H1 (cell line): ENCODE measurements at regions not wholly inside any gene's neighbourhood (a gene's known extent, or its start where the extent isn't known, plus 50 kb on each side); places are given as distances from the start of the nearest gene placed in this dataset.

Experiments
- CTCF ChIA-PET: fragments of 300-600 bp; sonication (Branson Sonifier 250); formaldehyde crosslinking; loops from one replicate; lab custom pipeline; 2021; ENCODE audit not compliant: partially characterized antibody; lab: Charles Lee
- POLR2A ChIA-PET: fragments of 300-600 bp; sonication (Branson Sonifier 250); formaldehyde crosslinking; loops from one replicate; lab custom pipeline; 2021; ENCODE audit warnings: inconsistent platforms; ENCODE audit not compliant: partially characterized antibody; lab: Charles Lee
- DNase-seq, 2 experiments: peaks; one replicate each; pipeline versions ENCODE4 v3.0.0 to v3.0.0-alpha.2; 2010 to 2022; ENCODE audit warnings: low spot score in 2 of 2, low read depth in 1 of 2, mixed read lengths in 1 of 2
- FAIRE-seq: peaks from 2 replicates; lab custom pipeline; 2011; peaks lifted over from hg19 to GRCh38; lab: Jason Lieb, UNC
- H2AFZ ChIP-seq: 2 replicates; pipeline ENCODE4 v1.8.1; 2012; ENCODE audit warnings: low read length, inconsistent platforms
- H2AK5ac ChIP-seq: 2 replicates; pipeline ENCODE4 v1.6.1; 2013; ENCODE audit warnings: low read depth, low read length
- H2BK120ac ChIP-seq: replicated peaks from 2 replicates; pipeline ENCODE3; 2013; ENCODE audit warnings: low read depth, low read length, inconsistent platforms
- H2BK12ac ChIP-seq: 2 replicates; pipeline ENCODE4 v1.6.1; 2013; ENCODE audit warnings: low read depth, low read length
- H2BK15ac ChIP-seq: 2 replicates; pipeline ENCODE4 v1.6.1; 2013; ENCODE audit warnings: low read length
- H2BK20ac ChIP-seq: 2 replicates; pipeline ENCODE4 v1.6.1; 2013; ENCODE audit warnings: low read length
- H2BK5ac ChIP-seq: 2 replicates; pipeline ENCODE4 v1.6.1; 2013; ENCODE audit warnings: low read depth, low read length
- H3K14ac ChIP-seq: 2 replicates; pipeline ENCODE4 v1.6.1; 2013; ENCODE audit warnings: inconsistent platforms; ENCODE audit not compliant: insufficient read length
- H3K18ac ChIP-seq: 2 replicates; pipeline ENCODE4 v1.6.1; 2013; ENCODE audit warnings: low read length; ENCODE audit errors: extremely low read depth
- H3K23ac ChIP-seq: 2 replicates; pipeline ENCODE4 v1.6.1; 2013; ENCODE audit warnings: inconsistent platforms; ENCODE audit not compliant: insufficient read length
- H3K23me2 ChIP-seq: 2 replicates; pipeline ENCODE4 v1.6.1; 2013; ENCODE audit warnings: low read depth, low read length
- H3K27ac ChIP-seq: 2 replicates; pipeline ENCODE4 v1.6.1; 2011; ENCODE audit warnings: low read depth, low read length, inconsistent platforms
- H3K27me3 ChIP-seq, 4 experiments: replicated peaks in 1 of 4; 1 replicate in 1 of 4; 2 replicates in 3 of 4; pipeline versions ENCODE4 v1.6.1 to v1.8.1; 2011 to 2013; ENCODE audit warnings: low read length in 3 of 4, mild to moderate bottlenecking in 3 of 4, inconsistent platforms in 2 of 4, mixed read lengths in 2 of 4, moderate library complexity in 1 of 4; ENCODE audit not compliant: control insufficient read depth in 3 of 4, insufficient read depth in 3 of 4; ENCODE audit errors: extremely low read depth in 1 of 4
- H3K36me3 ChIP-seq, 4 experiments: 2 replicates each; pipeline versions ENCODE4 v1.6.1 to v1.8.1; 2011 to 2013; ENCODE audit warnings: mild to moderate bottlenecking in 4 of 4, low read length in 3 of 4, moderate library complexity in 2 of 4, control low read depth in 1 of 4, inconsistent platforms in 1 of 4; ENCODE audit not compliant: insufficient read depth in 4 of 4, control insufficient read depth in 2 of 4
- H3K4ac ChIP-seq: replicated peaks from 2 replicates; pipeline ENCODE3; 2013; ENCODE audit warnings: low read length, low read depth, mixed read lengths, inconsistent platforms; ENCODE audit not compliant: insufficient read length
- H3K4me1 ChIP-seq, 4 experiments: replicated peaks in 1 of 4; 1 replicate in 1 of 4; 2 replicates in 3 of 4; pipeline versions ENCODE4 v1.6.1 to v1.8.1; 2011 to 2013; ENCODE audit warnings: low read length in 3 of 4, inconsistent platforms in 2 of 4, mixed read lengths in 1 of 4; ENCODE audit not compliant: insufficient read depth in 4 of 4, control insufficient read depth in 3 of 4
- H3K4me2 ChIP-seq, 2 experiments: 2 replicates each; pipeline versions ENCODE4 v1.6.1 to v1.8.1; 2011 to 2013; ENCODE audit warnings: low read depth in 2 of 2, low read length in 2 of 2, control low read depth in 1 of 2, inconsistent platforms in 1 of 2, mild to moderate bottlenecking in 1 of 2; ENCODE audit not compliant: insufficient read depth in 1 of 2
- H3K4me3 ChIP-seq, 4 experiments: fragments of 200-600, 300-600 bp in 1 of 4; sonication (generic), shearing (Covaris generic), sonication (Bioruptor Twin) in 1 of 4; 2 replicates each; pipeline versions ENCODE4 v1.5.1 to v1.8.1; 2011 to 2016; ENCODE audit warnings: low read length in 4 of 4, low read depth in 3 of 4, control low read depth in 2 of 4, inconsistent platforms in 2 of 4, mild to moderate bottlenecking in 2 of 4, mixed read lengths in 1 of 4, moderate library complexity in 1 of 4; ENCODE audit not compliant: insufficient read depth in 2 of 4; ENCODE audit errors: extremely low read depth in 1 of 4
- H3K56ac ChIP-seq: replicated peaks from 2 replicates; pipeline ENCODE3; 2013; ENCODE audit warnings: low read depth, mild to moderate bottlenecking, mixed read lengths, low read length, inconsistent platforms; ENCODE audit not compliant: insufficient read length
- H3K79me1 ChIP-seq: 2 replicates; pipeline ENCODE4 v1.6.1; 2013; ENCODE audit warnings: low read depth, low read length, control low read depth
- H3K79me2 ChIP-seq, 2 experiments: 2 replicates each; pipeline versions ENCODE4 v1.6.1 to v1.8.1; 2012 to 2013; ENCODE audit warnings: low read length in 2 of 2, mild to moderate bottlenecking in 2 of 2, inconsistent platforms in 1 of 2; ENCODE audit not compliant: insufficient read depth in 2 of 2, control insufficient read depth in 1 of 2
- H3K9ac ChIP-seq, 4 experiments: replicated peaks in 1 of 4; 1 replicate in 1 of 4; 2 replicates in 3 of 4; pipeline versions ENCODE4 v1.6.1 to v1.8.1; 2011 to 2013; ENCODE audit warnings: low read depth in 3 of 4, low read length in 3 of 4, control low read depth in 2 of 4, mild to moderate bottlenecking in 2 of 4, moderate library complexity in 2 of 4, inconsistent platforms in 1 of 4; ENCODE audit errors: extremely low read depth in 1 of 4
- H3K9me3 ChIP-seq, 2 experiments: 2 replicates each; pipeline versions ENCODE4 v1.6.1 to v1.8.1; 2012 to 2013; ENCODE audit warnings: mild to moderate bottlenecking in 2 of 2, moderate library complexity in 2 of 2, control low read depth in 1 of 2, inconsistent platforms in 1 of 2, low read depth in 1 of 2, low read length in 1 of 2, mixed read lengths in 1 of 2; ENCODE audit not compliant: insufficient read depth in 2 of 2
- H4K20me1 ChIP-seq, 2 experiments: replicated peaks in 1 of 2; 2 replicates each; pipeline versions ENCODE3 to v1.8.1; 2011 to 2013; ENCODE audit warnings: inconsistent platforms in 2 of 2, low read length in 2 of 2, mild to moderate bottlenecking in 1 of 2; ENCODE audit not compliant: insufficient read depth in 2 of 2, control insufficient read depth in 1 of 2
- H4K5ac ChIP-seq: 2 replicates; pipeline ENCODE4 v1.6.1; 2013; ENCODE audit warnings: low read length, low read depth, mixed read lengths, inconsistent platforms; ENCODE audit not compliant: insufficient read length
- H4K8ac ChIP-seq: 2 replicates; pipeline ENCODE4 v1.8.0; 2013; ENCODE audit warnings: mild to moderate bottlenecking, moderate library complexity, low read length, inconsistent platforms; ENCODE audit not compliant: insufficient read depth; ENCODE audit errors: extremely low read depth
- H4K91ac ChIP-seq: replicated peaks from 2 replicates; pipeline ENCODE3; 2013; ENCODE audit warnings: low read length, mixed read lengths, inconsistent platforms; ENCODE audit not compliant: insufficient read length
- SAP30 ChIP-seq: fragments of 300-600 bp; sonication (generic); IDR thresholded peaks from 2 replicates; pipeline ENCODE4 v1.7.1; 2012; ENCODE audit warnings: low read length, moderate library complexity, mild to moderate bottlenecking, inconsistent platforms; ENCODE audit not compliant: insufficient read depth, insufficient replicate concordance
- WGBS, 2 experiments: shearing (Covaris generic) in 1 of 2; methylation state at CpG; one replicate each; pipeline versions ENCODE4 v1.1.6 to v1.1.7; 2013 to 2015; ENCODE audit warnings: low lambda C conversion rate in 2 of 2, mixed read lengths in 2 of 2, inconsistent platforms in 1 of 2, low coverage in 1 of 2, missing lambda C conversion rate in 1 of 2; ENCODE audit not compliant: insufficient replicate concordance in 2 of 2, insufficient coverage in 1 of 2, insufficient read length in 1 of 2; ENCODE audit errors: extremely low coverage in 1 of 2, missing lambda C conversion rate in 1 of 2; 5-methylcytosine and 5-hydroxymethylcytosine counted together

DNA sequence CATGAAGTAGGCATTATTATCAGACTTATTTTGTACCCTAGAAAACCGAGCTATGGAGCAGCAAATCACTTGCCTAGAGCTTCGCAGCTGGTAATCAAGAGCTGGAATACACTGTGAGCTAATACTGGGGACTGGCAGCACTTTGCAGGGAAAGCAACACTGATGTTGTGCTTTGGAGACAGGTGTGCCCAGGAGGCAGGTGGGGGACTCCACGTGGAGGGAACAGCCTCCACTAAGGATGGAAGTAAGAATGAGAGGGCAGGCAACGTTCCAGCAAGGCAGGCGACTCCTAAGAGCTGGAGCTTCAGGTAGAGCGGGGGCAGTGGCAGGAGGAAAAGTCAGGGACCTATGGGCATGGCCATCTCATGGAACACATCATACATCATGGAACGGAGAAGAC is 300.5 kb upstream of the IGF1R start:
- H4K8ac ChIP-seq: no peak overlapping the region
- TF ChIP-seq SAP30: no peak
- CTCF ChIA-PET: interaction anchor here (0.6 to 2.7 kb wide), 7 partner anchors 16 to 114 kb away, joined by 3 to 11 read pairs (median 4); no protein-coding TSS in a partner anchor
- H3K27me3 ChIP-seq: no peaks in the 10 kb centered on the region
- H4K91ac ChIP-seq: no peak overlapping the region
- H3K23ac ChIP-seq: no peak overlapping the region
- no peak overlapping the region for H2AK5ac ChIP-seq
- H3K36me3 ChIP-seq: no peaks in the 10 kb centered on the region
- WGBS, 2 experiments: 82% methylated on average over 7 of the region's 7 CpGs; no CpG with 5 or more reads in 1 of the 2 experiments
- no peak overlapping the region for H3K56ac ChIP-seq
- no peak overlapping the region for H3K27ac ChIP-seq
- no peak overlapping the region for H3K4me2 ChIP-seq
- H3K9me3 ChIP-seq: no peaks in the 10 kb centered on the region
- peaks cover 4% of the 10 kb centered on the region; the same call in 1 of the 2 replicates for H3K23me2 ChIP-seq
- no peak for DNase-seq
- no peak overlapping the region for H3K4me3 ChIP-seq
- H2BK5ac ChIP-seq: no peak overlapping the region
- H4K20me1 ChIP-seq: no peaks in the 10 kb centered on the region
- no peaks in the 10 kb centered on the region for H3K79me1 ChIP-seq
- H2BK12ac ChIP-seq: no peak overlapping the region
- POLR2A ChIA-PET: interaction anchor here (1.0 kb wide), 1 partner anchor 13 kb away, joined by 3 read pairs; no protein-coding TSS in a partner anchor
- no peak overlapping the region for H3K18ac ChIP-seq
- H2BK120ac ChIP-seq: no peak overlapping the region
- no peak overlapping the region for H3K4ac ChIP-seq
- H2AFZ ChIP-seq: no peak overlapping the region
- no peak overlapping the region for H4K5ac ChIP-seq
- no peak for FAIRE-seq
- H3K4me1 ChIP-seq: no peaks in the 10 kb centered on the region
- H3K79me2 ChIP-seq: no peaks in the 10 kb centered on the region
- no peak overlapping the region for H2BK15ac ChIP-seq
- H2BK20ac ChIP-seq: no peak overlapping the region
- H3K9ac ChIP-seq: no peak overlapping the region
- no peak overlapping the region for H3K14ac ChIP-seq
